Thyroid gland (tissue), 4 donors: ENCODE measurements at regions not wholly inside any gene's neighbourhood (a gene's known extent, or its start where the extent isn't known, plus 50 kb on each side); places are given as distances from the start of the nearest gene placed in this dataset.

Experiments
- DNase-seq, 2 donors: peaks; one replicate each; pipeline ENCODE4 v3.0.0-alpha.2; 2019
- H3K27ac ChIP-seq, 3 donors: fragments of 200-600 bp; sonication (generic); 1 replicate in 2 of 3; 2 replicates in 1 of 3; pipeline ENCODE4 v1.5.1; 2016 to 2019; ENCODE audit warnings: mild to moderate bottlenecking in 1 of 3, moderate library complexity in 1 of 3
- H3K27me3 ChIP-seq: fragments of 200-600 bp; sonication (generic); one replicate; pipeline ENCODE4 v1.5.1; 2019
- H3K36me3 ChIP-seq, 2 donors: fragments of 200-600 bp; sonication (generic); one replicate each; pipeline ENCODE4 v1.5.1; 2016 to 2019
- H3K4me1 ChIP-seq, 2 donors: fragments of 200-600 bp; sonication (generic); one replicate each; pipeline ENCODE4 v1.5.1; 2017 to 2019
- H3K4me3 ChIP-seq, 3 donors: fragments of 200-600 bp; sonication (generic); replicated peaks in 1 of 3; 1 replicate in 2 of 3; 2 replicates in 1 of 3; pipeline ENCODE4 v1.5.1; 2016; ENCODE audit warnings: mild to moderate bottlenecking in 1 of 3
- H3K9me3 ChIP-seq: fragments of 200-600 bp; sonication (generic); one replicate; pipeline ENCODE4 v1.5.1; 2017
- POLR2A ChIP-seq, 2 donors: fragments of 450-650 bp; IDR thresholded peaks; one replicate each; pipeline ENCODE4 v1.6.1; 2017; ENCODE audit warnings: antibody characterized with exemption in 2 of 2, mild to moderate bottlenecking in 2 of 2, moderate library complexity in 1 of 2
- WGBS, 2 donors: methylation state at CpG; one replicate each; pipeline ENCODE4 v1.1.5; 2017; 5-methylcytosine and 5-hydroxymethylcytosine counted together
- intact Hi-C: fragments of 100-400 bp; cut with DNase I; formaldehyde crosslinking; loops from one replicate; pipeline ENCODE4 v1.15.1; 2023
- TF ChIP-seq, protein P1 (sequence below), 6 experiments: fragments of 200-600 bp in 3 of 6; fragments of 450-650 bp in 3 of 6; sonication (generic) in 3 of 6; IDR thresholded peaks; one replicate each; pipeline ENCODE4 v1.5.1; 2016 to 2019; ENCODE audit warnings: antibody characterized with exemption in 6 of 6, mild to moderate bottlenecking in 2 of 6, inconsistent platforms in 1 of 6, moderate library complexity in 1 of 6

DNA sequence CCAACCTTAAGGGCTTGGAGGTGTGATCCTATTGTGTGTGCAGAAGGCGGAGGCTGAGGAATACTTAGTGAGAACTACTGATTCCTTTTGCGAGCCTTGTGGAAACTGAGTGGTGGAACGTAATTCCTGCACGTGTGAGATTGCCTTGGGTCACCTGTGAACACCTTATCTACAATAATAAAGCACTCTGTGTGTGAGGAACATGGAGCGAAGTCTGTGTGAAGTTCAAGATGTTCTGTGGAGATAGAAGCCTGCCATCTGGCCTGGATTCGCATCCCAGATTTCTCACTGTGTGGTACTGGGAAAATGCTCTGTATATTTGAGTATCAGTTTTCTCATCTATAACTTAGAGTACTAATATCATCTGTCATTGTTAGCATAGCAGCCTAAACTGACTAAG is 179.5 kb upstream of the PDZRN3 start:
- intact Hi-C loops: no loop called here
- DNase-seq: no peak
- no peaks in the 10 kb centered on the region for H3K9me3 ChIP-seq
- 93 to 97% methylated on average over 6 of the region's 6 CpGs for WGBS, 2 donors
- H3K4me3 ChIP-seq: no peak overlapping the region
- no peaks in the 10 kb centered on the region for H3K36me3 ChIP-seq
- H3K27ac ChIP-seq: no peak overlapping the region
- no peak for TF ChIP-seq POLR2A (IDR thresholded peaks at IDR 0.05)
- TF ChIP-seq, protein P1, sequence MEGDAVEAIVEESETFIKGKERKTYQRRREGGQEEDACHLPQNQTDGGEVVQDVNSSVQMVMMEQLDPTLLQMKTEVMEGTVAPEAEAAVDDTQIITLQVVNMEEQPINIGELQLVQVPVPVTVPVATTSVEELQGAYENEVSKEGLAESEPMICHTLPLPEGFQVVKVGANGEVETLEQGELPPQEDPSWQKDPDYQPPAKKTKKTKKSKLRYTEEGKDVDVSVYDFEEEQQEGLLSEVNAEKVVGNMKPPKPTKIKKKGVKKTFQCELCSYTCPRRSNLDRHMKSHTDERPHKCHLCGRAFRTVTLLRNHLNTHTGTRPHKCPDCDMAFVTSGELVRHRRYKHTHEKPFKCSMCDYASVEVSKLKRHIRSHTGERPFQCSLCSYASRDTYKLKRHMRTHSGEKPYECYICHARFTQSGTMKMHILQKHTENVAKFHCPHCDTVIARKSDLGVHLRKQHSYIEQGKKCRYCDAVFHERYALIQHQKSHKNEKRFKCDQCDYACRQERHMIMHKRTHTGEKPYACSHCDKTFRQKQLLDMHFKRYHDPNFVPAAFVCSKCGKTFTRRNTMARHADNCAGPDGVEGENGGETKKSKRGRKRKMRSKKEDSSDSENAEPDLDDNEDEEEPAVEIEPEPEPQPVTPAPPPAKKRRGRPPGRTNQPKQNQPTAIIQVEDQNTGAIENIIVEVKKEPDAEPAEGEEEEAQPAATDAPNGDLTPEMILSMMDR (IDR thresholded peaks at IDR 0.05): no peak
- H3K27me3 ChIP-seq: no peaks in the 10 kb centered on the region
- no peaks in the 10 kb centered on the region for H3K4me1 ChIP-seq

DNA sequence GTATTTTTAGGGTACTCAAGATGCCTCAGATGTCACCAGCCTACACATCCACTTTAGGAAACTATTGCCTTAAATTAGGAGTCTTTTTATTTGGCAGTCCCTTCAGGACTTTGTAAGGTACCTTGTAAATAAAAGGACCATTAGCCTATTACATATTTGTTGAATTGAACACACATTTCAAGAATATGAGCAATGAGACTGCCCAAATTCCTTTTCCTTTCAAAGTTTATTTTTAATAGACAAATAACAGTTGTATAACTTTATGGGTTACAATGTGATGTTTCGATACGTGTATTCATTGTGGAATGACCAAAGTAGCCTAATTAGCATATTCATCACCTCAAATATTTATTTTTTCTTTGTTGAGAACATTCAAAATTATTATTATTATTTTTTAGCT is 176.7 kb upstream of the PDZRN3 start:
- no peaks in the 10 kb centered on the region for H3K9me3 ChIP-seq
- TF ChIP-seq, protein P1 (IDR thresholded peaks at IDR 0.05): no peak
- TF ChIP-seq POLR2A (IDR thresholded peaks at IDR 0.05): no peak
- DNase-seq: no peak
- no peaks in the 10 kb centered on the region for H3K4me1 ChIP-seq
- 96% methylated on average over 2 of the region's 2 CpGs for WGBS, 2 donors
- no peaks in the 10 kb centered on the region for H3K27me3 ChIP-seq
- intact Hi-C loops: no loop called here
- H3K4me3 ChIP-seq: no peak overlapping the region
- H3K36me3 ChIP-seq: no peaks in the 10 kb centered on the region
- H3K27ac ChIP-seq: no peak overlapping the region

DNA sequence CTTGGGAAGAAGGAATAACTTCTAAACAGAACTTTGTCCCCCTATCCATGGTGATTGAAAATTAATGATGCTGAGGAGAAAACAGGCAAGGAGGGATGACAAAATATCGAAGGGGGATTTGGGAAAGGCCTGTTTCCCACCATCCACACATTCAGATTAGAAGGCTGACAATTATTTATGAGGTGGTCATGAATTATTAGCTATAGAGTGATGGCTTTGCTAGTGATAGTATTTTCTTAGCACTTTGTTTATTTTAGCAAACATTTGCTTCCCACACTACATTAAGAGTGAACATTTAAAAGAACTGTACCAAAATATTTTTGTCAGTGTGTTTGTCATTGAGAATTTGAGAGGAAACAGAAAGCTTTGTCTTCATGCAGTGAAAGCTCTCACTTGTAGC is 172.6 kb upstream of the PDZRN3 start:
- intact Hi-C loops: no loop called here
- Histone ChIP-seq H3K27me3 (no peaks in the 10 kb centered on the region), H3K27ac (no peak overlapping the region), H3K9me3 (no peaks in the 10 kb centered on the region), H3K4me3 (no peak overlapping the region), H3K4me1 (no peaks in the 10 kb centered on the region), H3K36me3 (no peaks in the 10 kb centered on the region)
- WGBS, 2 donors: 57 to 87% methylated on average over 1 of the region's 1 CpG
- TF ChIP-seq POLR2A (IDR thresholded peaks at IDR 0.05): no peak
- TF ChIP-seq, protein P1 (IDR thresholded peaks at IDR 0.05): no peak
- DNase-seq: no peak

DNA sequence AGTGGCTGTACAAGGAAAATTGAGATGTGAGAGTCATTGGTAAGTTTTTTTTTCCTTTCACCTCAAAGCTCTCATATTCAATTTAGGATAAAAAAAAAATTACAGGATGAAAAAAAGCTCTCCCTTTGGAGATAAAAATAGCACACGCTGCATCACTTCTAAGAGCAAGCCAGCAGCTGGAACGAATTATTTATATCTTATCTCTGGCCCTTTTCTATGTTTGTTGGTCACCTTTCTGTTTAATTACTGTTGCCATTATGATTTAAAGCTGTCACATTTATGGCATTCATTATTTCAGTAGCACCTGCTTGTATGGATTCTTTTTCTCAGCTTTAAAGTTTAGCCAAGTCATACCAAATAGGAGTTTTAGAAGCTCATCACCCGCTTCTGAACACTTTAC is 171.6 kb upstream of the PDZRN3 start:
- H3K27me3 ChIP-seq: no peaks in the 10 kb centered on the region
- WGBS, 2 donors: 78 to 85% methylated on average over 3 of the region's 3 CpGs
- no peak for TF ChIP-seq POLR2A (IDR thresholded peaks at IDR 0.05)
- TF ChIP-seq, protein P1 (IDR thresholded peaks at IDR 0.05): no peak
- no peak for DNase-seq
- H3K4me1 ChIP-seq: no peaks in the 10 kb centered on the region
- no peak overlapping the region for H3K27ac ChIP-seq
- intact Hi-C loops: no loop called here
- H3K4me3 ChIP-seq: no peak overlapping the region
- H3K9me3 ChIP-seq: no peaks in the 10 kb centered on the region
- no peaks in the 10 kb centered on the region for H3K36me3 ChIP-seq

DNA sequence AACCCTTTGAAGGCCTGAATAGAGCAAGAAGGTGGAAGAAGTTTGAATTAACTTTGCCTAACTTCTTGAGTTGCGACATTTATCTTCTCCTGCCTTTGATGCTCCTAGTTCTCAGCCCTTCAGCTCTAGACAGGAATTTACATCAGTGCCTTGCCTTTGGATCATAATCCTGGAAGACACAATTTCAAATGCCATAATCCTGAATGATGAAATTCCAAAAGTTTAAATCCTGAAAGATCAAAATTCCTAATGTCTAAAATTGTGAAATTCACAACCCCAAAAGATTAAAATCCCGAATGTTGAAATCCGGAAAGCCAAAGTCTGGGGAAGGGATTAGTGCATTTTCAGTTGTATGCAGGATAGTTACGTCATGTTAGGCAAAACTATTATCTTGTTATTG is 166.6 kb upstream of the PDZRN3 start:
- intact Hi-C loops: no loop called here
- TF ChIP-seq, protein P1 (IDR thresholded peaks at IDR 0.05): no peak
- TF ChIP-seq POLR2A (IDR thresholded peaks at IDR 0.05): no peak
- Histone ChIP-seq H3K9me3 (no peaks in the 10 kb centered on the region), H3K27me3 (no peaks in the 10 kb centered on the region), H3K4me1 (no peaks in the 10 kb centered on the region), H3K4me3 (no peak overlapping the region), H3K36me3 (no peaks in the 10 kb centered on the region), H3K27ac (no peak overlapping the region)
- DNase-seq: no peak
- 67 to 94% methylated on average over 4 of the region's 4 CpGs for WGBS, 2 donors
